HG03139 (cell line): ENCODE measurements at regions not wholly inside any gene's neighbourhood (a gene's known extent, or its start where the extent isn't known, plus 50 kb on each side); places are given as distances from the start of the nearest gene placed in this dataset.

Experiments used
- ATAC-seq: cut with Tn5 transposase; IDR thresholded peaks from one replicate; pipeline ENCODE4 v1.9.1; 2021; ENCODE audit not compliant: unreplicated experiment

GRCh38 chr16:86681031-86681756 is 102.8 kb downstream of the FOXL1 start:
- no peak for ATAC-seq

GRCh38 chr16:86681757-86682106 is 103.4 kb downstream of the FOXL1 start:
- ATAC-seq: no peak

- no peak for ATAC-seq
Observed at GRCh38 chr16:86682219-86682904, 104.0 kb downstream of the FOXL1 start.

GRCh38 chr16:86683441-86684194 is 105.3 kb downstream of the FOXL1 start:
- ATAC-seq: no peak

GRCh38 chr16:86685076-86685475 is 106.7 kb downstream of the FOXL1 start:
- ATAC-seq: no peak

GRCh38 chr16:86690970-86691369 is 112.6 kb downstream of the FOXL1 start:
- no peak for ATAC-seq

- ATAC-seq: no peak
Observed at GRCh38 chr16:86692426-86692825, 114.1 kb downstream of the FOXL1 start.

GRCh38 chr16:86693033-86693432 is 114.7 kb downstream of the FOXL1 start:
- no peak for ATAC-seq

GRCh38 chr16:86697715-86698114 is 119.4 kb downstream of the FOXL1 start:
- no peak for ATAC-seq

- ATAC-seq: no peak
Observed at GRCh38 chr16:86700046-86700945, 121.9 kb downstream of the FOXL1 start.

GRCh38 chr16:86701286-86701975 is 123.1 kb downstream of the FOXL1 start:
- ATAC-seq: no peak

- no peak for ATAC-seq
Observed at GRCh38 chr16:86702824-86703588, 124.7 kb downstream of the FOXL1 start.

- ATAC-seq: no peak
Observed at GRCh38 chr16:86704516-86704915, 126.2 kb downstream of the FOXL1 start.

- no peak for ATAC-seq
Observed at GRCh38 chr16:86706726-86707125, 128.4 kb downstream of the FOXL1 start.

GRCh38 chr16:86707171-86707570 is 128.8 kb downstream of the FOXL1 start:
- ATAC-seq: no peak

GRCh38 chr16:86707581-86707980 is 129.2 kb downstream of the FOXL1 start:
- no peak for ATAC-seq

- no peak for ATAC-seq
Observed at GRCh38 chr16:86708431-86708830, 130.1 kb downstream of the FOXL1 start.

GRCh38 chr16:86709103-86709502 is 130.8 kb downstream of the FOXL1 start:
- ATAC-seq: no peak

- no peak for ATAC-seq
Observed at GRCh38 chr16:86709902-86710601, 131.7 kb downstream of the FOXL1 start.
